Hindlimb muscle (tissue), 1 donor: ENCODE measurements at regions not wholly inside any gene's neighbourhood (a gene's known extent, or its start where the extent isn't known, plus 50 kb on each side); places are given as distances from the start of the nearest gene placed in this dataset.

ENCODE experiments used
- DNase-seq: peaks from one replicate; pipeline ENCODE4 v3.0.0-alpha.2; 2013

DNA sequence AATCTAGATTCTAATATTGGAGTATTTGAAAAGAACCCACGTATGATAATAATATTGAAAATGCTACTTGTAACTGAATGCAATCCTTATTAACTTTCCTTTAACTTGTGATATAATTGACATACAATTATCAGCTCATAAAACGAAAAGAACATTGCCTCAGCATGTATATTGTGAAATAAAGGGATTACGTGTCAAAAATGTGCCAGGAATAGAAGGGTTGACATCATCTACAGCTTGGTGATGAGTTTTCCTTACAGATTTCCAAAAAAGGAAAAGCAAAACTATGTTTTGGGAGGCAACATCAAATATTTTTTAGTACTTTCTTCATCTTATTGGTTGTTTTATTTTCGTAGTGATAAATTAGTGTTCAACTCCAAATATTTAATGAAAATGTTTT lies 266.0 kb upstream of the PTGER4 start:
- DNase-seq = no peak

DNA sequence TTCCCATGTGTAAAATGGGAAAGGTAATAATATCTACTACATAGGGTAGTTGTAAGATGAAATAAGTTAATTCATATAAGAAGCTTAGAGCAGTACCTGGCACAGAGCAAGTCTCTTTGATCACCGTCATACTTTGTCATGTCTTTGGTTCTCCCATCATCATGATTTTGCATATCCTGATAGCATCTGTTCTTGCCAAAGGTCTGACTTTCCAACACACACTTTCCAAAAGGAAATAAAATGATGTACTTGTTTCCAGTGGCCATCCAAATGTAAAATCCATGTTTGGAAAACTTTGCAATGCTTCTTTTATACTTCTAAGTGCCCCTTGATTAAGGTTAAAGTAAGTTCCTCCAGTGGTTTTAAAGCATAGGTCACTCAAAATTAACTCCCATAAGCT lies 266.9 kb upstream of the PTGER4 start:
- DNase-seq = peak; percentile 70

DNA sequence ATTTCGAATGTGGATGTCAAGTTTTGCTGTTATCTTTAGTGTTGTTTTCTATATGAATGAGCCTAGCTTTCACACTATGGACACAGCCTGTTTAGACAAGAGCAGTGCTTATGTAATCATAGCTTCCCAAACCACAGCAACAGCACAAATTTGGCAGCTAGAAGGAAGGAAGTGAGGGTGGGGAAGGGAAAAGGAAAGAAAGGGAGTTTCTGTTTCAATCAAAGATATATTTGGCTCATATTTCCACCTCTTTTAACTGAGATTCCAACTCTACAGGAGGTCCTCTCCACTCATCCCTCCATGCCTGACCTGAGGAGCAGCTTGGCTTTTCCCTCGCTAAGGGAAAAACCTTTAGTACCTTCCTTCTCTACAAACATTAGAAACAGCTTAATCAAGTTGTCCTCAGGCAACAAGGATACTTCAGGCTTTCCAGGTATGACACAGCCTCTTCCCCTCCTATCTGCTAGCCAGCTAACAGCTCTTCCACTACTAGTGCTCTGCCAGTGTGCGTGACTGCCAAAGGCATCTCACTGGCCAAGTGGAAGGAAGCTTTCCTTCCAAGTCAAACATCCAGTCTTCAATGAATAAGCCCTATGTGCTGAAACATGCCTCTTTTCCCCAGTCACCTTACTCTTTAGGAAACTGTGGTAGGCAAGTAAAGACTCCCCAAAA lies 268.6 kb upstream of the PTGER4 start:
- DNase-seq = no peak

DNA sequence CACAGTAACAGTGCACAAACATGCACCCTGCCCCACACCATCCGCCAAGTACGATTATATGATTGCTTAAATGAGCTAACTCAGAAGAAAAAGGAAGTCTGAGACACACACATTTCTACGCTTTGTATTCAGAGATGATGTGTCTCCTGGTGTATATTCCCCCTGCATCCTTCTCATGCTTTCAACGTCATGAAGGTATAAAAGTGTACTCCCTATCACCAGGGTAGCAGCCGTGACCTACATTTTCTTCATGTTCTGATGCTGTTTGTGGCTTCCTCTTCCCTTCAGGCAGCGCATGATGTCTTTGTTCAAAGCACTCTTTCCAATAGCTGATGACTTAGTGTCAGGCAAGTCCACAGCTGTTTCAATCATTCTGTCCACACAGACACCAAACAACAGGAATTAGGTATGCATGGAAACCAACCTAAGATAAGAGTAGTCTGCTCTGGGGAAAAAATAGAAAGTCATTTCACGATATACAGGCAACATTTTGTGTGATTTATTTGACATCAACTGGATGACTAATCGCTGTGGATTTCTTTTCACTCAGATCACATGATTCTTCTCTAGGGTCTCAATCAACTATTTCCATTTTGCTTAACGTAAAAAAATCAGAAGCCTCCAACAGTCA lies 269.4 kb upstream of the PTGER4 start:
- no peak for DNase-seq

DNA sequence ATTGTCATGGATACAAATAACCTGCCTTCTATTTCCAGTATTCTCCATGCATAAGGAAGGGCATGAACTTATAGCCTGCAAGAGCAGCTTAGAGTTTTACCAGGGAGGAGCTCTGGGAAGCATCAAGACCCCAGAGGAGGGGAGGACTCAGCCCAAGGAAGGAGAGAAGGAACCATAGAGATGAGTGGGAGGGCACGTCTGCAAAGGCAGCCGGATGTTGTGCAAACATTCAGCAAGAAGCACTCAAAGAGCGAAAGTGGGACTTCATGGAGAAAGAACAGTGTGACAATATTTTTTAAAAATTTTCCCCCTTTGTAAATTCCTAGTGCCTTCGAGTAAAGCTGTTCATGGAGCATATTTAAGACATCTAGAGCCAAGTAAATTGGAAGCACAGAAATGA lies 270.1 kb upstream of the PTGER4 start:
- no peak for DNase-seq

DNA sequence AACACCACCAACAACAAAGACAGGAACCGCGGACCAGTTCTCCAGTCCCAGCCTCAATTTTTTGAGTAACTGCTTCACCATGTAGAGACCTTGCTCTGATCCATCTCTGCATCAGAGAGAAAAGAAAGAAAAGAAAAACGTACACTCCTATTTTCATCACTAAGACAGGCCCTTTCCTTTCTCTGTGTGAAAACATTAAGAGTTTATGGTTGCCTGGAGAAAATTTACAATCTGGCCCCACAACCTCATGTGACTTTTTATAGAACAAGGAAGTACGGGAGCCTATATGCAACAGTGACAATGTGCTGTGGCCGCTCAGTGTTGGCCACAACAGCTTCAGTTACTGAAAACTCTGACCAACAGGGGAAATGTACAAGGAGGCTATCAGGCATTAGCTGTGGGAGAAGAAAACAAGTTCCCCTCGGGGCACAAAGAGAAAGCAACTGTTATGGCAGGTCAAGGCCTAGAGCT lies 272.9 kb upstream of the PTGER4 start:
- no peak for DNase-seq

DNA sequence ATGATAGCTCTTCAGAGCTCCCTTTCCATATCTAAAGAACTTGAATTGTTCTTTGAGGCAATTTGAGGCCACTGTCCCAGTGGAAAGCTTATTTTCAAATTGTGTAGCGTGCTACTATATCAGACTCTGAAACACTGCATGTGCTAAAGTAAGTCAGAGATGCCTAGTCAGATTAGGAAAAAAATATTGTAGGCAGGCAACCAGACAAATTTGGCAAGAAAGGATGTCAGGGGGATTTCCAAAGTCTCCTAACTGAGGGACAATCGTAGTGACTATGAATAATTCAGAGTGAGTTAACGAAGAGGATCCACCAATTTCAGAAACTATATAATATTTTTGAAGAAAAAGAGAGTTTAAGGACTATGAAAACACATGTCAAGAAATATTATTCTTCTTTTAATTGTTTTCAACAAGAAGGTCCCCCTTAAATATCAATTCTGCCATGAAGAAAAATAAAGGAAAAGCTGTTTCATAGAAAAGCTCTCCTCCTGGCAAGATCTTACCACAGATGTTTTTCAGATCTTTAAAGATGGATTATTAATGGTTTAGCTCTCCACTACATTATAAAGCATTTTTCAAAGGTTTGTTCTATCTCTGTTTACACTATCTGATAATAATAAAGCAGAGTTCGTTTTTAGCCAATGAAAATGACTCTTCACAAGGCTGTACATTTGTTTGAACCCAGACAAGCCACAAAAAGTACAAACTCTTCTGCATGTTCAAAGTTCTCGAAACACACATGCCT lies 273.5 kb upstream of the PTGER4 start:
- no peak for DNase-seq

DNA sequence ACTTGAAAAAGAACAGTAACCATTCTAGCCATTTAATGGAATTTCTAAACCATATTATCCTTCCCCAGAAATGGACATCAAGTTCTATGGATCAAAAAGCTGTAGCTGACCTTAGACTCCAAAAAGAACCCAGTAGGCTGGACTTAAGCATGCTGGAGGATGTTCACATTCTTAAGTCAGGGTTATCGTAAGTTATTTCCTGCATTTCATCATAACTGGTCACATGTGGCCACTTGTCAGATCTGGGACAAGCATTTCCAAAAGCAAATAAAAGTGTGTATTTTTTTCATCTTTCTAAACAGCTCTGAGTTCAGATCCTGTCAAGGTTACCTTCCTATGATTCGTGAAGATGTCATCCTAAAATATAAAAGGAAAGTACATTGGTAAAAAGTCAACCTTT lies 274.5 kb upstream of the PTGER4 start:
- DNase-seq = no peak

DNA sequence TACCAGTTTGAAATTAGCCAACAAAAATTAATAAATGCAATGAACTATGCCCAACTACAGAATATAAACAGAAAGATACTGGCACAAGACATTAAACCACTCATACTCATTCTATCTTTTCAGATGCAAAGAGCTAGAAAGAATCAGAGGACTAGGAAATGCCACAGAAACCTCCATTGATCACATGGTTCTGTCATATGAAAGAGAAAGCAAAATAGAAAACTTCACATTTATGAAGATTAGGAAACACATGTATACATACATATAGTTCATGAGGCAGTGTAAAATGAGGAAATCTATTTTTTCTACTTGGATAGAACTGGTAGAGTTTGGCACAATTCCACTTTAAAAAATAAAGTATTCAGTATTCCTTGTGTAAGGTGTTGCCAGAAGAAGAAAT lies 275.1 kb upstream of the PTGER4 start:
- no peak for DNase-seq

DNA sequence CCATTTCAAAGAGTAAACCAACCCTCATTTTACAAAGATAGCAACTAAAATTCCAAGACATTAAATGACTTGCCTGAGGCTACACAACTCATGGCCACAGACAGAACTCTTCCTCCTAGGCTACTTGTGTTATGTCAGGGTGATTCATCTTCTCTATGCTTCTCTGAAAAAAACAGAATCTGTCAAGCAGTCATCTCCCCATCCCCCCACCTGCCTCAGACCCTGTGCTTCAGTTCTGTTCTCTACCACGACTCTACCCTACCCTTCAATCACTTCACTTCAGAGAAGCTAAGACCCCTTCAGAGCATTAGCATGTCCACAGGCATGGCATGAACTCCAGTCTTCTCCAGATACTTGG lies 277.7 kb upstream of the PTGER4 start:
- DNase-seq = no peak

DNA sequence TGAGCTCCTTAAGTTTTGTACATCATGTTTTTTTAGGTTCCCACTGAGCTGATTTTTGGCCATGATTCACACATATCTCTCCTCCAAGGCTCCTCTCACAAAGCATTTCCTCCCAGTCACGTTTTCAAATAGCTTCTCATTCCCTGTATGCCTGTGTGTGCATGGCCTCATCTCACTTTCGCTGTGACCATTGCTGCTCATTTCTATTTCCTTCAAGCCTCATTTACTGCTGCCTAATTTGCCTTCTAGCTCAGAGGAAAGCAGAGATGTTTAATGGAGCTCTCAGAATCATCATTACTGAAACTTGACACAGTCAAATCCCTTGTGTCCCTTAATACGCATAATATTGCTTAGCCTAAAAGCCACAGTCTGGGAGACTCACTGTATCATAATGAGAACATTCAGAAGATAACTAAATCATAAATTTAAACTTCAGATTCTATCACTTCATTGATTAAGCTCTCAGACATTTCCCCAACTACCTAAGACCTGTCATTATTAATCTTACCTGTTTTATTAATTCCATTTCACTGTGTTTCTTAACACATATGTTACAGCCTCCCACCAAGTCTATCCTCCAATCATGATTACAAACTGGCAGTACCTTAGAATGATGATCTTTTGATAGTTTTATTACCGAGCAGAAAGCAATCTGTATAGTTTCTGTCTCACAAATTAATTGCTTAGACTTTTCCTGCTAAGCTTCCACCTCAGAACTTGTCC lies 278.3 kb upstream of the PTGER4 start:
- DNase-seq = no peak

DNA sequence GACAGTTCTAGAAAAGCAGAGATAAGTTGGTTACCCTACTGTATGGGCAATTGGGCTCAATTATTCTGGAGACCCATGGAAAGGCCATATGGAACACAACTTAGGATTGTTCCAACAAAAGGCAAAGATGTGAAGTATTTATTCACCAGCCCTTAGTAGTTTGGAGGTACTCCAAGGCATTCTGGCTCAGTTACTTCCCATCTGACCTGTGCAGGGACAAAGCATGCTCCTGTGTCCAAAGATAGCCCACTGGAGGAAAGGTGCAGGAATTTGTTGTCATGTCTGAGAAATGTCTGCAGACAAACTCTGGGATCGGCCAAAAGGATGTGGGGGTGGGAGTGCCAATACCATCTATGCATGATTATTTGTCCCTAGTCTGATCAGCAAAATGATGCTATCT lies 279.5 kb upstream of the PTGER4 start:
- no peak for DNase-seq

DNA sequence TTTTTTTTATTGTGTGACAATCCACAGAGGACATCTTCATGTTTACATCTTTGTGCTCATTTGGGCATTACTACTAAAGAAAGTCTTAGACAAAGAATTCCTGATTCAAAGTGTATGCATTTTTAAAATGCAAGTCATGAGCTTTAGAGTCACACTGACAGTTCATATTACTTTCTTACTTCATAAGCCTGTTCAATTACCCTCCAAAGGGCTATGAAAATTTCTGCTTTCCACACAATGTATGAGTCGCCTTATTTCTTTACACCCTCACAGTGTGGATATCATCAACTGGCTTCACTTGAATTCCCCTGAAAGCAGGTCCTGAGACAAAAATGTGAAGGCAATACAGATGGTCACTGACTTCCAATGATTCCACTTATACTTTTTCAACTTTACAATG lies 280.4 kb upstream of the PTGER4 start:
- no peak for DNase-seq

DNA sequence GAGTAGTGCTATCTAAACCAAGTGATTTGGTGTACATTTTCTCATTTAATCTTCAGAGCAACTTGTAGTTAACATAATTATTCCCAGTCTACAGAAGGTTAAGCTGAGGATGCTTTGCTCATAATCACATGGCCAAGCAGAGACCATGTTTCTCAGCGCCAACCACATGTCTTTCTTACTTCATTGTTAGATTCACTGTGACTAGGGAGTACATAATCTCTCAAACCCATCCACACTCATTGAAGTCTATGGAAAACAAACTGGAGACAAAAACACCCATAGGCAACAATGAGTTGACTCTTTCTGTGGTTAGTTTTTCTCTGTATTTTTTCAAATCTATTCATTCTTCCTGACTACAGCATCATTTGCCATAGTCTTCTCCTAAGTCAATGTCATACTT lies 281.7 kb upstream of the PTGER4 start:
- no peak for DNase-seq

DNA sequence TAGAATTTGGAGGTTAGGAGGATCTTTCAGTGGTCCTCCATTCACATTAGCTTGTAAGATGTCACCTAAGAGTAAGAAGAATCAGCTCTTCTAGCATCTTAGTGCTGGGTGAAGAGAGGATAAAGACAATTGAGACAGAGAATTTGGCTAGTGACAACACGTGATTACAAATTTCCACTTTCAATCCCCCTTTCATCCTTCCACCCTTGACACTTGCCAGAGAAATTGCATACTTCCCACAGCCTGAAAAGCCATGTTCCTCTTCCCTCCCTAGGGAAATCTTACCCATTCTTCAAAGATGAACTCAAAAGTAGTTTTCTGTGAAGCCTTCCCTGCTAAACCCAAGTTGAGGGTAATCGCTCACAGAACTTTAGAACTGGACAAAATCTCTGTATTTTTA lies 282.6 kb upstream of the PTGER4 start:
- DNase-seq = no peak

DNA sequence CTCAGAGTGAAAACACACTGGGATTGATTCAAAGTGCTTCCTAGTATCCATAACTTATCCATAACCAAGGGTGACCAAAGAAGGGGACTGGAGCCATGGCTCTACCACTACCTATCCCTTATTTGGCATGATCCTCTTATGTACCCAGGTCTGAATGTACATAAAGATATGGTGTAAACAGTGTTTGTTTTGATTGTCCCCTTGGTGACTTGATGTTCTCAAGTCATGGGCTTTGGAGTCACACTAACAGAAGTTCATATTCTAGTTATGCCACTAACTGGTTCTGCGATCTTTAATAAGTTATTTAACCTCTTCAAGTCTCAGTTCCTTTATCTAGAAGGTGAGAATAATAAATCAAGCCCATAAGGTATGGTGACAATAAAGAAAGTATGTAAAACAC lies 283.4 kb upstream of the PTGER4 start:
- no peak for DNase-seq

DNA sequence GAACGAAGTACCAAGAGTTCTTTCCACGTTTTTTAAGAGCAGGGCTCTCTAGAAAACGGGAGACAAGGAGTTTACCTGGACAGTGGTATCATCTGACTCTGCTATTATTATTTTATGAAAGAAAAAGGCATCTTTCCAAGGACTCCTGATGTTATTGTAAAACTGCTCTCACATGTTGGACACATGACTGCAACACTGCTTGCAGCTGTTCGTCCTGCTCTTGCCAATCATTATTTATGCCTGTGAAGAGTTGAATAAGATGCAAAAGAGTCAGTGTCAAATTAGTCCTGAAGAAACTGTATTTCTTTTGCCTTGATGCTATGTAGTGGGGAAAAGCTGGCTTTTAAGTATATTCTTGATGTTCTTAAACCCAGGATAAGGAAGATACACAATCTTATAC lies 284.5 kb upstream of the PTGER4 start:
- peak; percentile 53 for DNase-seq

DNA sequence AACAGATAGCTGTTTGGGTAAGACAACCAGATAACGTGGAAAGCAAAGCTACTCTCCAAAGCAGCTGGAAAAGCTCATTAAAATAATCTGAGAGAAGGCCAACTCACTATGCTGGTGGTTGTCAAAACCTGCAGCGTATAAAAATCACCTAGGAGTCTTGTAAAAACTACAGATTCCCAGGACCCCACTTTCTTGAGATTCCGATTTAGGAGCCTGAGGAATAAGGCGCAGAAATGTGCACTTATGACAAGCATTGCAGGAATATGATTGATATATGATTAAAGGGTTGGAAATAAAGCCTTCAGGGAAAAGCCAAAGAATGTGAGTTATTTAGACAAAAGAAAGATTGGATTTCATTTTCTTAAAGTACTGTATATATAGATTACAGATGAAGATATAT lies 285.0 kb upstream of the PTGER4 start:
- DNase-seq = no peak

DNA sequence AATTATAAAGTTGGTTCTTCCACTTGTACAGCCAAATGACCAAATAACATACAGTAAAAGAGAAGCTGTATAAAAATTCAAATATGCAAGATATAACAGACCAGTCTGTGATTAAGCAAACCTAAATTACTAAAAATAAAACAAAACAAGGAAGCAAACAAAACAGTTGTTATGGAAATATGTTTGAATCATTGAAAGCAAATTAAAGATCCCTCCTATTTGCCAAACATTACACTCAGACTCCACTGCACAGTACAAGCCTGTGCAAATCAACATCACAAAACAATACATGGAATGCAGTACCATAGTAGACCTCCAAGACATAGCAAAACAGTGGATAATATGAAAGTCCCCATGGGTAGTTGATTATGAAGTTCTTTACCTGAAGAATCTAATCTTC lies 288.1 kb upstream of the PTGER4 start:
- no peak for DNase-seq

DNA sequence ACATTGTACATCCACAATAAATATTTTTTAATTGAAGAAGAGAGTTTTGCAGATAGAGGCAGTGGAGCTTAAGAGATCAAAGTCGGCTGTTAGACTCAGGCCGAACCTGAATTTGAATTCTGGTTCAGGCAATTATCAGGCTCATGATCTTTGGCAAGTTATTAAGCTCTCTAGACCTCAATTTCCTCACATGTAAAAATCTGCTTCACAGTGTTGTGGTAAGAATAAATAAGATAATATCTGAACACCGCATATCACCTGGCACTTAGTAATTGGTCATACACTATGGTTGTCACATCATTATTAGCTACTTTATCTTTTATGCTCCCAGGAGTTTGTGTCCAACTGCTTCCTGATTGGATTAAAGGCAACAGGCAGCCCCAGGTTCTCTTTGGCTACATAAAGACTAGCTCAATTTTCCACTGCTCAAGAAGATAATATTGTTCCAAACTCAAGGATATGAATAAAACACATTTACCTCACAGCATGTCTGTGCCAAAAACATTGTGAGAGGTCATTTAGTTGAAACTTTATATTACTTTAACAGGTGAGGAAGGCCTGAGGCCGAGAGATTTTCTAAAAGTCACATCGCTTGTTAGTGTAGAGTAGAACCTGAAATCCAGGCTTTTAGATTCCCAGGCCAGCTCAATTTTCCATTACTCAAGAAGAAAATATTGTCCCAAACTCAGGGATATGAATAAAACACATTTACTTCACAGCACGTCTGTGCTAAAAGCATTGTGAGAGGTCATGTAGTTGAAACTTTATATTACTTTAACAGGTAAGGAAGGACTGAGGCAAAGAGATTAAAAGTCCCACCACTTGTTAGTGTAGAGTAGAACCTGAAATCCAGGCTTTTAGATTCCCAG lies 289.2 kb upstream of the PTGER4 start:
- DNase-seq = peak; percentile 70

DNA sequence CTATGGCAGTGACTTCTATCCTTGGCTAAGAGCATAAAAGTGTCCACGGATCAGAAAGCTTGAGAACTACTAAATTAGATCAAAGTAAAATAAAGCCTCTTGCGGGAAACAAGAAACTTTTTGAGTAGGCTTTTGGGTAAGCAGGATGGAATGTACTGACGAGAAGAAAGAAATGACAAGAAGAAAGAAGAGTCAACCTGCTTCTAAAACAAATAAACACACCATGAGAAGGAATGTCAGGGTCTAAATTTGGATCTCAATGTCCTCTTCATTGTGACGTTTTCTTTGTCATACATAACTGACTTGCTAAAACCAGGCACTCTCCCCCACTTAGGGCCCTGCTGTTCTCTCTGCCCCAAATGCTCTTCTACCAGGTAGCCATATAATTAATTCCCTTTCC lies 290.1 kb upstream of the PTGER4 start:
- no peak for DNase-seq

DNA sequence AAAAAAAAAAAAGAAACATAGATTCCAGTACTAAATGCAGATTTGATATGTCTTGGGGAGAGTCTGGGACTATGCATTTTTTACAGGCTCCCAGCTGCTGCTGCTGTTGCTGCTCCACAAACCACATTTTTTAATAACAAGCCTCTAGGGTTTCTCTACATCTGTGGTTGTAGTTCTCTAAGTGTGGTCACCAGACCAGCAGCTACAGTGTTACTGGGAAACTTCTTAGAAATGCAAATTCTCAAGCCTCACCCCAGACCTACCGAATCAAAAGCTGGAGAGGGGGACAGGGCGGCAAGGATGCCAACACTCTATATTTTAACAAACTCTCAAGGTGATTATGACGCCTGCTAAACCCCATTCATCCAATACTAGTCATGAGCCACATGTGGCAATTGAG lies 293.4 kb upstream of the PTGER4 start:
- DNase-seq = no peak
